ENCODE measurements at regions not wholly inside any gene's neighbourhood (a gene's known extent, or its start where the extent isn't known, plus 50 kb on each side); places are given as distances from the start of the nearest gene placed in this dataset.

DNA sequence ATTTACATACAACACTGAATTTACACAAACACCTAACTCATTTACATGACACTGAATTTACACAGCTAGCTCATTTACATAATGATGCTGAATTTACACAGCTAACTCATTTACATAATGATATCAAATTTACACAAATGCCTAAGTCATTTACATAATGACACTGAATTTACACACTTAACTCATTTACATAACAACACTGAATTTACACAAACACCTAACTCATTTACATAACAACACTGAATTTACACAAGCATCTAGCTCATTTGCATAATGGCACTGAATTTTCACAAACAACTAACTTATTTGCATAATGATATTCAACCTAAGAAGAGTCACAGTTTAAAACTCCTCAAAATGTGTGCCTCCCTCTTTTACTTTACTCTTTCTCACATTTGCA, 511.7 kb downstream of the GALR1 start:
- no peak for FAIRE-seq

DNA sequence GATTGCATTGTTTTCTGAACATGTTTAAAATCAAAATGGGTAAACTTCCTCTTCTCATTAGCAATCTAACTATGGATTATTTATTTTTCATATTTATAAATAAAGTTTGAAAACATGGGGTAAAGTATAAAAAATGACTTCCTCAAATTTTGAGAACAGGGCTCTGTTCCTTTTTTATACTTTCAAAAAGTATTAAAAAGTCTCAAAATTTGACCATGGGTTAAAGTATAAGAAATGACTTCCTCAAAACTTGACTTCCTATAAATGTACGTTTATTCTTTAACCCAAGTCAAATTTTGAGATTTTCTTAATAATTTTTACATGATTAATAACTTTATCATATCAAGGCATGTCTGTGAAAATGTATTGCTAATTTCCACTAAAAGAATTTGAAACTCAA, 512.4 kb downstream of the GALR1 start:
- Histone ChIP-seq H3K79me2 (ENCODE audit: control insufficient read depth, insufficient read depth, low read length) (no peaks in the 10 kb centered on the region), H4K20me1 (ENCODE audit: control insufficient read depth, extremely low read depth, insufficient read depth, low read length) (no peaks in the 10 kb centered on the region), H3K9me3 (ENCODE audit: control insufficient read depth, low read depth, low read length) (peaks cover 3% of the 10 kb centered on the region), H2AFZ (ENCODE audit: control insufficient read depth, low read length) (no peak overlapping the region), H3K36me3 (ENCODE audit: control insufficient read depth in 2 of 2, extremely low read depth in 1 of 2, insufficient read depth in 2 of 2, low read length in 2 of 2) (no peaks in the 10 kb centered on the region), H3K4me1 (ENCODE audit: control insufficient read depth, extremely low read depth, insufficient read depth, low read length) (no peaks in the 10 kb centered on the region), H3K4me3 (ENCODE audit: control insufficient read depth in 2 of 3, extremely low read depth in 1 of 3, insufficient read depth in 2 of 3, low read depth in 1 of 3, low read length in 3 of 3) (no peak overlapping the region), H3K9ac (ENCODE audit: control insufficient read depth, extremely low read depth, insufficient read depth, low read length) (no peak overlapping the region), H3K4me2 (ENCODE audit: control insufficient read depth, extremely low read depth, insufficient read depth, low read depth, low read length) (no peak overlapping the region), H3K27me3 (ENCODE audit: control insufficient read depth, extremely low read depth, insufficient read depth, low read length) (no peaks in the 10 kb centered on the region), H3K27ac (ENCODE audit: control insufficient read depth, insufficient read depth, low read length) (no peak overlapping the region), H3K9me1 (ENCODE audit: control insufficient read depth, extremely low read depth, insufficient read depth, low read length) (no peaks in the 10 kb centered on the region)
- no peak for FAIRE-seq
- dilution Hi-C loops (cut with MboI; ENCODE audit: extremely low pct_ligation_motif_present, low sequenced_read_pairs), result no loop called here
- no peak for DNase-seq (ENCODE audit: low read depth, low spot score)
- TF ChIP-seq EZH2 (IDR thresholded peaks at IDR 0.05; ENCODE audit: low read length) (no peak), CTCF (optimal IDR thresholded peaks at IDR 0.05 in 1 of 3, IDR thresholded peaks at IDR 0.05 in 1 of 3, conservative IDR thresholded peaks at IDR 0.05 in 1 of 3; ENCODE audit: extremely low read depth in 1 of 3, insufficient read depth in 2 of 3, low read length in 3 of 3) (no peak)

More for the DNA sequence above, 511.7 kb downstream of the GALR1 start:
- no peaks in the 10 kb centered on the region for H3K9me1 ChIP-seq (ENCODE audit: control insufficient read depth, extremely low read depth, insufficient read depth, low read length)
- dilution Hi-C loops (cut with MboI; ENCODE audit: extremely low pct_ligation_motif_present, low sequenced_read_pairs), result no loop called here
- no peaks in the 10 kb centered on the region for H3K79me2 ChIP-seq (ENCODE audit: control insufficient read depth, insufficient read depth, low read length)
- no peak overlapping the region for H2AFZ ChIP-seq (ENCODE audit: control insufficient read depth, low read length)
- no peak for DNase-seq (ENCODE audit: low read depth, low spot score)
- no peak overlapping the region for H3K9ac ChIP-seq (ENCODE audit: control insufficient read depth, extremely low read depth, insufficient read depth, low read length)
- no peaks in the 10 kb centered on the region for H4K20me1 ChIP-seq (ENCODE audit: control insufficient read depth, extremely low read depth, insufficient read depth, low read length)
- no peaks in the 10 kb centered on the region for H3K4me1 ChIP-seq (ENCODE audit: control insufficient read depth, extremely low read depth, insufficient read depth, low read length)
- no peak overlapping the region for H3K4me2 ChIP-seq (ENCODE audit: control insufficient read depth, extremely low read depth, insufficient read depth, low read depth, low read length)
- H3K9me3 ChIP-seq (ENCODE audit: control insufficient read depth, low read depth, low read length), result peaks cover 3% of the 10 kb centered on the region
- H3K27me3 ChIP-seq (ENCODE audit: control insufficient read depth, extremely low read depth, insufficient read depth, low read length), result no peaks in the 10 kb centered on the region
- no peak overlapping the region for H3K27ac ChIP-seq (ENCODE audit: control insufficient read depth, insufficient read depth, low read length)
- no peaks in the 10 kb centered on the region for H3K36me3 ChIP-seq (ENCODE audit: control insufficient read depth in 2 of 2, extremely low read depth in 1 of 2, insufficient read depth in 2 of 2, low read length in 2 of 2)
- H3K4me3 ChIP-seq (ENCODE audit: control insufficient read depth in 2 of 3, extremely low read depth in 1 of 3, insufficient read depth in 2 of 3, low read depth in 1 of 3, low read length in 3 of 3), result no peak overlapping the region
- TF ChIP-seq EZH2 (IDR thresholded peaks at IDR 0.05; ENCODE audit: low read length), result no peak
- no peak for TF ChIP-seq CTCF (optimal IDR thresholded peaks at IDR 0.05 in 1 of 3, IDR thresholded peaks at IDR 0.05 in 1 of 3, conservative IDR thresholded peaks at IDR 0.05 in 1 of 3; ENCODE audit: extremely low read depth in 1 of 3, insufficient read depth in 2 of 3, low read length in 3 of 3)

Measured in keratinocyte (primary cell).